NCI-H2107 treated with DMSO at 0.1 percent for 48 hours (cell line): ENCODE measurements at regions not wholly inside any gene's neighbourhood (a gene's known extent, or its start where the extent isn't known, plus 50 kb on each side); places are given as distances from the start of the nearest gene placed in this dataset.

Source experiments
- DNase-seq: peaks from one replicate; lab custom pipeline; 2025; ENCODE audit not compliant: unreplicated experiment; lab: John Stamatoyannopoulos, UW

- no peak for DNase-seq
Observed at GRCh38 chr21:39124681-39125251, 58.5 kb downstream of the PSMG1 start.

GRCh38 chr21:39123375-39123774 lies 59.9 kb downstream of the PSMG1 start:
- no peak for DNase-seq

GRCh38 chr21:39121600-39122355 lies 61.5 kb downstream of the PSMG1 start:
- DNase-seq, result no peak

- DNase-seq, result no peak
Observed at GRCh38 chr21:39120876-39121599, 62.2 kb downstream of the PSMG1 start.

GRCh38 chr21:39119891-39120290 lies 63.4 kb downstream of the PSMG1 start:
- DNase-seq, result no peak

GRCh38 chr21:39118604-39119215 lies 64.5 kb downstream of the PSMG1 start:
- DNase-seq, result no peak

- no peak for DNase-seq
Observed at GRCh38 chr21:39118061-39118460, 65.2 kb downstream of the PSMG1 start.

GRCh38 chr21:39117440-39117970 lies 65.7 kb downstream of the PSMG1 start:
- DNase-seq, result no peak

- DNase-seq, result no peak
Observed at GRCh38 chr21:39116761-39117439, 66.4 kb downstream of the PSMG1 start.

- DNase-seq, result no peak
Observed at GRCh38 chr21:39115576-39116235, 67.5 kb downstream of the PSMG1 start.

GRCh38 chr21:39114871-39115575 lies 68.2 kb downstream of the PSMG1 start:
- no peak for DNase-seq

- no peak for DNase-seq
Observed at GRCh38 chr21:39111931-39112550, 71.2 kb downstream of the PSMG1 start.

GRCh38 chr21:39110431-39110830 lies 72.8 kb downstream of the PSMG1 start:
- no peak for DNase-seq

- DNase-seq, result no peak
Observed at GRCh38 chr21:39109596-39110210, 73.5 kb downstream of the PSMG1 start.

- no peak for DNase-seq
Observed at GRCh38 chr21:39109163-39109530, 74.1 kb downstream of the PSMG1 start.

- no peak for DNase-seq
Observed at GRCh38 chr21:39108291-39109162, 74.7 kb downstream of the PSMG1 start.

- DNase-seq, result no peak
Observed at GRCh38 chr21:39107739-39108138, 75.5 kb downstream of the PSMG1 start.

- no peak for DNase-seq
Observed at GRCh38 chr21:39106881-39107462, 76.3 kb downstream of the PSMG1 start.
